Osteocyte (in vitro differentiated cells): ENCODE measurements at regions not wholly inside any gene's neighbourhood (a gene's known extent, or its start where the extent isn't known, plus 50 kb on each side); places are given as distances from the start of the nearest gene placed in this dataset.

Source experiments
- DNase-seq: peaks from one replicate; pipeline ENCODE4 v3.0.0; 2021; ENCODE audit warnings: mixed read lengths; ENCODE audit not compliant: unreplicated experiment; ENCODE audit errors: extremely low spot score
- H3K27ac Mint-ChIP-seq: one replicate; pipeline ENCODE4 v1.8.0; 2021; ENCODE audit warnings: mild to moderate bottlenecking, mixed read lengths; ENCODE audit not compliant: unreplicated experiment
- H3K27me3 Mint-ChIP-seq: one replicate; pipeline ENCODE4 v1.8.0; 2021; ENCODE audit warnings: mixed read lengths; ENCODE audit not compliant: unreplicated experiment
- H3K36me3 Mint-ChIP-seq: one replicate; pipeline ENCODE4 v1.8.0; 2021; ENCODE audit warnings: mixed read lengths; ENCODE audit not compliant: unreplicated experiment
- H3K4me1 Mint-ChIP-seq: one replicate; pipeline ENCODE4 v1.8.0; 2021; ENCODE audit warnings: mixed read lengths; ENCODE audit not compliant: unreplicated experiment
- H3K4me3 Mint-ChIP-seq: one replicate; pipeline ENCODE4 v1.8.0; 2021; ENCODE audit warnings: mild to moderate bottlenecking, moderate library complexity, mixed read lengths; ENCODE audit not compliant: unreplicated experiment
- H3K9me3 Mint-ChIP-seq: one replicate; pipeline ENCODE4 v1.8.0; 2021; ENCODE audit warnings: mixed read lengths; ENCODE audit not compliant: unreplicated experiment
- CTCF ChIP-seq: fragments of 200-600 bp; sonication (generic); IDR thresholded peaks from 2 replicates; pipeline ENCODE4 v1.5.0; 2021; ENCODE audit warnings: antibody characterized with exemption, mild to moderate bottlenecking, moderate library complexity

DNA sequence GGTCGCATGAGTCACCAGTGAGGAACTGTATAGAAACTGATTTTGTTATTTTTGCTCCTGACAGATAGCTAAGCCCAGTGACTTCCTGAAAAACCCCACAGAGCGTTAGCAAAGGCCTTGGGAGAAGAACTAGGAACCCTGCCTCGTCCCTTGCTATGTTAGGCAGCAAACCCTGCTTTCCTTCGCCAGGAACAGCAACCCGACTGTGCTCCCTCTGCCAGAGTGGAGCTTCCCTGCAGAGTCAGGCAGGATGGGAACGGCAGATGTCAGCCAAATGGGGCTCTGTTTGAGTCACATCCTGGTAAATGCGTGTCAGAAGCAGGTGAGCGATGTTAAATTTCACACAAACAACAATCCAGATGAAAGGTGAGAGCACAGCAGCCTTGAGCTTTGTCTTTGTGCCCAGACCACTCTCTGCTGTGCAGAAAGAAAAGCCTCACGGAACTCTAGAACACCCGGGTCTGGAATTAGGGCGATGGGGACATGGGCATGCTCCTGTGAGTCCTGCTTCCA lies 186.6 kb downstream of the ADAMTS15 start:
- no peaks in the 10 kb centered on the region for H3K9me3 Mint-ChIP-seq
- peaks cover 72% of the 10 kb centered on the region for H3K4me1 Mint-ChIP-seq
- peak overlapping the region; percentile 89 for H3K27ac Mint-ChIP-seq
- H3K4me3 Mint-ChIP-seq, result no peak overlapping the region
- no peaks in the 10 kb centered on the region for H3K27me3 Mint-ChIP-seq
- DNase-seq, result no peak
- no peaks in the 10 kb centered on the region for H3K36me3 Mint-ChIP-seq
- TF ChIP-seq CTCF, result no peak

- peaks cover 74% of the 10 kb centered on the region for H3K4me1 Mint-ChIP-seq
- no peak for TF ChIP-seq CTCF
- no peak for DNase-seq
- no peaks in the 10 kb centered on the region for H3K36me3 Mint-ChIP-seq
- H3K27ac Mint-ChIP-seq, result peak overlapping the region; percentile 89
- no peak overlapping the region for H3K4me3 Mint-ChIP-seq
- H3K27me3 Mint-ChIP-seq, result no peaks in the 10 kb centered on the region
- no peaks in the 10 kb centered on the region for H3K9me3 Mint-ChIP-seq
Measured at GRCh38 chr11:130635937-130636630, 187.6 kb downstream of the ADAMTS15 start.

GRCh38 chr11:130636722-130637464 lies 188.4 kb downstream of the ADAMTS15 start:
- H3K27ac Mint-ChIP-seq, result peak overlapping the region; percentile 15
- no peaks in the 10 kb centered on the region for H3K27me3 Mint-ChIP-seq
- H3K9me3 Mint-ChIP-seq, result no peaks in the 10 kb centered on the region
- no peak for DNase-seq
- H3K36me3 Mint-ChIP-seq, result no peaks in the 10 kb centered on the region
- peaks cover 73% of the 10 kb centered on the region for H3K4me1 Mint-ChIP-seq
- H3K4me3 Mint-ChIP-seq, result no peak overlapping the region
- TF ChIP-seq CTCF, result no peak

DNA sequence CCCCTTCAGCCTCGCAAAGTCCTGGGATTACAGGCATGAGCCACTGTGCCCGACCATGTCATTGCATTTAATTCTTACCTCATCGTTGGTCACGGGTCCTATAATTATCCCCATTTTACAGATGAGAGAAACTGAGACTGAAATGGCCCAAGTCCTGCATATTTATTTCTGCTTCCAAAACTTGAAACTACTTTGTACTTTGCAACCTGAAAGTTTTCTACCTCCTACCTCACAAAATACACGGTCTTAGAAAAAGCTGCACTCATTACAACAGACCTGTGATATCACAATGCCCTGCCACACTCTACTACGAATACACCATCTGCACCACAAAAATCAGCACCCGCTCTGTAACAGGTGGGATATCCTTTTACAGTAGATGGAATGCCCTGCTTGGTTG lies 189.1 kb downstream of the ADAMTS15 start:
- TF ChIP-seq CTCF, result no peak
- Mint-ChIP-seq H3K9me3 (no peaks in the 10 kb centered on the region), H3K4me1 (peaks cover 70% of the 10 kb centered on the region), H3K27me3 (no peaks in the 10 kb centered on the region), H3K4me3 (no peak overlapping the region), H3K36me3 (no peaks in the 10 kb centered on the region), H3K27ac (peak overlapping the region; percentile 43)
- no peak for DNase-seq

GRCh38 chr11:130638033-130638432 lies 189.6 kb downstream of the ADAMTS15 start:
- Mint-ChIP-seq H3K36me3 (no peaks in the 10 kb centered on the region), H3K27ac (peak overlapping the region; percentile 73), H3K4me3 (no peak overlapping the region), H3K4me1 (peaks cover 70% of the 10 kb centered on the region), H3K27me3 (peaks cover 1% of the 10 kb centered on the region), H3K9me3 (no peaks in the 10 kb centered on the region)
- no peak for DNase-seq
- TF ChIP-seq CTCF, result no peak
